ENCODE measurements at regions not wholly inside any gene's neighbourhood (a gene's known extent, or its start where the extent isn't known, plus 50 kb on each side); places are given as distances from the start of the nearest gene placed in this dataset.
"Not testable (repeated sequence)": the region's sequence is repeated elsewhere in the genome, so short reads cannot be mapped to it uniquely, and the experiment has no call there.

DNA sequence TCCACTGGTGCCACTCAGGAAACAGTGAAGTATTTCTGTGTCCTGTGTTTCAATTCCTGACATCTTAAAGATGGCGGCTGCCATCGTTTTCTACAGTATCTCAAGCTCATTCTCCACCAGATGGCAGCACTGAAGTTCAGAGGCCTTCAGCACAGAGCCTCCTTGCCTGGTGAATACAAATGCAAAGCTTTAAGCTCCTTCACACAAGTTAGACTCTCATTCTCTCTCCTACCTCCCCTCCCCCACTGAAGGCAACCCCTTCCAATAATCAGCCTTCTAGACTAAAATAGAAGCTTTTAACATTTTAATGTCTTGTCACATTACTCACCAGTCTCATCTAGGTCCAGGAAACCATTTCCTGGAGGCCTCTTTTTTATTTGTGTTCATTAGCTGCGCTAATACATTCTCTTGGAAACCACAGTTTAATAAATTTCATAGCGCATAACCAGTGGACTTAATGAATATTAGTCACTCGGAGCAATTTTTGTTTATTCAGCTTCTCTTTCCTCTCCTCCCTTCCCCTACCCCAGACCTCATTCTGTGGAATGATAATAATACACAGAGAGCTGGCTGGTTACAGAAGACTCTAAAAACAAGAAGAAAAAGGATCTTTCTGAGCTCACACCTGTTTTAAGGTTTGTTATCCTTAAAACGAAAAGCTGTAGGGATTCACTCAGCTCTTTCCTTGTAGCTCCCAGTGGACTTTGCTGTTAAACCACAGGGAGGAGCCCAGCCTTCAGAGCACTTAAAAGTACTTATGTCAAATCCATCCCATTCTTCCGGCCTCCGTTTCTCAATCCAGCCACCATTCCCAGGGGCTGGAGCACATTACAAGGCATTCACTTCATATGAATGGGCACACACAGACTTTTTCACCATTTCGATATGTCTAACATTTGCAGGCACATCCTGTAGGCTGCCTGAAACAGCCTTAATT, 384.9 kb downstream of the HLX start:
- DNase-seq, result peak; percentile 55

DNA sequence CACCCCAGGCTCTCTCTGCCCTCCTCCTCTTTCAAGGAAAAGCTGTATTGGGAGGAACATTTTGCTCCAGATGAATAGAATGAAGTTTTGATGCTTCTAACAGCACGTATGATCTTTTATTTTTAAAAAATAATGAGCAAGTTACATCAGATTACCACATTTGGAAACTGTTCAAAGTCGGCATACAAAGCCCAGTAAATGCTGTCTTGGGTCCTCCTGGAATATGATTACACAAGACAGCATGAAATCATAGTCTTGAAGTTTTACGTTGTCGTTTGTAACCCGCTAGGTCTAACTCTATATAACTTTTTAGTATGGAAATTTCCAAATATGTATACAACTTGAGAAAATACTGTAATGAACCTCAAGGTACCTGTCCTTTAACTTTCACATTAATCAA, 385.6 kb downstream of the HLX start:
- DNase-seq, result no peak

DNA sequence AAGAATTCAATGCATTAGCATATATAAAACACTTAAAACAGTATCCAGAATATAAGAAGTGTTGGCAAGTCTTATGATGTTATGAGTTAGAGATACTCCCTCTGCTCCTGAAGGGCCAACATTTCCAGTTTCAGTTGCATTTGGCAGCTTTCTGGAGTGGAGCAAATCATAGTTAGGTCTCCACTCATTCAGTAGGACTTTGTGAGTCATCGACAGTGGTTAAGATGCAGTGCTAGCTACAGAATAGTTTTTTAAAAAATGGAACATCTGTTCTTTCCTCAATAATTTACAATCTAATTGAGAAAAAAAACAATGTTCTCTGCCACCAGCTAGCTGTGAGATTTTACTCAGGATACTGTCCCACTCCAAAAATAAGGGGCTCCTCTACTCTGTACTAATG, 389.1 kb downstream of the HLX start:
- DNase-seq, result no peak

DNA sequence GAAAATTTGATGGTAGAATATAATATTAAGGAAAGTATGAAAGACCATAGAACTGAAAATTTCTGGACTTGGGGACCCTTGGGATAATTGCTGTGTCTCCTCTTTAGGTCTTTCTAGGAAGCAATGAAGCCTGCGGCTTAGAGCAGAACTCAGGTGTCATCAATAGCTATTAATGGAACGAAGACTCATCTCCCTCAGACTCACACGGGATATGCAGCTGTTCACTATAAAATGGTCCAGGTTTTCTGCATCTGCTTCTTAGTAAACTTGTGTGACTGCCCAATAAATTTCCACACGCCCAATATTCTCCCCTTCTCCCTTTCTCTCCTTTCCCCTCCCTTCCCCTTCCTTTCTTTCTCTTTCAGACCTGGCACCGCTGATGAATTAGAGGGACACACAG, 392.5 kb downstream of the HLX start:
- DNase-seq, result no peak

DNA sequence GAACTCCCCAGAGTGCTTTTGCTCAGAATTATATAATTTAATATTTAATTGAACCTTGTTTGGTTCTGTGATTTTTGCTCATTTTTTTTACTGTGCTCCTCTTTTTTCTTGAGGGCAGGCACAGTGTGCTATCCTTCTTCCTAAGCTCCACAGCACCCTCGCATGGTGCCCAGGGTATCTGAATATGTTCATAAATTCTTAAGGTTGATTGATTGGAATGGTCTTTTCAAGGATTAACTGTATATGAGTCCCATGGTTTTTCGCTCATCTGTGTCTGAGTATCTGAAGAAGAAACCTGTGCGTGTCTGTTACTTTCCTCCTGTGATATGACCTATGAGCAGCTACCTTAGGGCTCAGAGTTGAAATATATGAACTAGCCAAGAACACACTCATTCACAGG, 393.7 kb downstream of the HLX start:
- no peak for DNase-seq

DNA sequence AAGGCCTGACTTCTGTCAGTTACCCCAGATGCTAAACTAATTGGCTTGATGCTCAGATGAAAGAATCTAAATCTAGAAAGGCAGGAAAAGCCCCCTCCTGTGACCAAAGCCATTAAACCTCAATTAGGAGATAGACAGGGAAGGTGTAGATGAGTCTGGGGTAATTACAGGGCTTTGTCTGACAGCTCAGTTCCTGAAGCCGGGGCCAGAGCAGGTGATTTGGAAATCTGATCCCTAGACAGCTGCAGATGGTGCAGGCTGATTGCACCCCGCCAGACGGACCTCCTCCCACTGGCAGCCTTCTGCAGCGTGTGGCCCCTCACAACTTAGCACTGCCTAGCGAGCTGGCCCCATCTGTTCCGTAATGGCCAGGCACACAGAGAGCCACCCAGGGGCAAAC, 395.1 kb downstream of the HLX start:
- no peak for DNase-seq

DNA sequence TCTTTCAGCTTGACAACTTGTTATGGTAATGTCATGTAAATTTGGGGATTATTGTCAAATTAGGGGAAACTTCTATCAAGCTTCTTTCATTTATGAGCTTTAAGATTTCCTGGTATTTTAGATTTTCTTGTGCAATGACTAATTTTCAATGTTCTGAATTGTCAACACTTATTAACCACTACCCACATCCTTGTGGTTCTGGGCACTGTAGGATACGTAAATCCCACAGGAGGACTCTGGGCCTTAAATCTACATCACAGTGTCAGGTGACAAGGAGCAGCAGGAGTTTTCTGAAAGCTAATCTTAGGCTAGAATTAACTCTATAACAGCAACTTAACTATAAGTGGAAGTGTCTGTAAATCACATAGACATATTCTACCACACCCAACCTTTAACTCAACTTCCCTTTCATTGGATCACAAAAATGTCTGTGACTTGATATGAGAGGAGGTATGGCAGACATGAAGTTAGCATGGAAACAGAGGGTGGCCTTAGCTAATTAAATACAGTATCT, 397.7 kb downstream of the HLX start:
- no peak for DNase-seq

DNA sequence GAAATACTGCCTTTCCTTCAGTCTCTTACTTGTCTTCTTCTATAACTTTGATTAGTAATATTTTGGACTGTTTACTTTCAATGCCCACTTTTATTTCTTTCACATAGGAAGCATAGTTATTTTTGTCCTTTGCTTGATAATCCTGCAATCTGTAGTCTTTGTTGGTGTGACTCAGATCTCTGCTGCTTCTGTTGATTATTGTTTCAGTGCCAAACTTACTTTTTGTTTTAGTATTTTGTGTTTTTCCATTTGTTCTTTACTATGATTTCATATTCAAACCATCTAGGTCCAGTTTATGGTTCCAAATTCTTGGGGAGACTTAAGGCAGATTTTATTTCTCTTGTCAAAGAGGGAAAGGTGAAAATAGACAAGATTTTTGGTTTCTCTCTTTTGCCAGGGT, 399.9 kb downstream of the HLX start:
- no peak for DNase-seq

DNA sequence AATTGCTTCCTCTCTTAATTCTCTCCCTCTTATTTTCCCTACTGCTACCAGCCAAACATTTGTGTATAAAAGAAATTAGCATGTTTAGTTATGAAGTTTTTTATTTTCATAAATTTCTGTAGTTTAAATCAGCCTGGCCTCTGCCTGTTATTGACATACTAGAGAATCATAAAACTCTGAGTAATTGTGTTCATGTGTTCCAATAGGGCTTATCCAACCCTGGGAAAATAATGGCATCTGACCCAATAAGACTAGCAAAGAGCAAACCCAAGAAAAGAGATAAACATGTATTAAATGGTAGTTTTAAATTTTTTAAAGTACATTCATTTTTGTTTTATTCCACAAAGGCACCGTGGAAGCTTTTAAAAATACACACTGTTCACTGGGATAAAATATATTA, 404.3 kb downstream of the HLX start:
- DNase-seq, result no peak

DNA sequence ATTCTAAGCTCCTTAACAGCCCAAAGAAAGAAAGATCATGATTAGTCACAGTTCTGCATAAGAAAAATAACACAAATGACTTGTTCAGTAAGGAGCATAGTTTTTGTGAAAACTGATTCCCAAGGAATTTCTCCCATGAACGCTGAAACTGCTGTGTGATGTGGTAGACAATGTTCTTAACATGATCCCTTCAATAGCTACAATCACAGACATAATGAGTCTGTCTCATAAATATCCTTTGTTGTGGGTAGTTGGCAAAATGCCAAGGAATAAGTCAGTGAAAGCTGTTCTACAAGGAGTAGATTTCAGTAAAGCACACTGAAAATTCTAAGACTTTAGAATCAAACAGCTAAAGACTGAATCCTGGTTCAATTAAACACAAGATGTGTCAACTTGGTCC, 404.8 kb downstream of the HLX start:
- no peak for DNase-seq

DNA sequence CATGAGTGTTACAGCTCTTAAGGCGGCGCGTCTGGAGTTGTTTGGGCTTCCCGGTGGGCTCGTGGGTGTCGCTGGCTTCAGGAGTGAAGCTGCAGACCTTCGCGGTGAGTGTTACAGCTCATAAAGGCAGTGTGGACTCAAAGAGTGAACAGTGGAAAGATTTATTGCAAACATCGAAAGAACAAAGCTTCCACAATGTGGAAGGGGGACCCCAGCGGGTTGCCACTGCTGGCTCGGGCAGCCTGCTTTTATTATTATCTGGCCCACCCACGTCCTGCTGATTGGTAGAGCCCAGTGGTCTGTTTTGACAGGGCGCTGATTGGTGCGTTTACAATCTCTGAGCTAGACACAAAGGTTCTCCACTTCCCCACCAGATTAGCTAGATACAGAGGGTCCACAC, 405.7 kb downstream of the HLX start:
- not testable (repeated sequence) for DNase-seq

DNA sequence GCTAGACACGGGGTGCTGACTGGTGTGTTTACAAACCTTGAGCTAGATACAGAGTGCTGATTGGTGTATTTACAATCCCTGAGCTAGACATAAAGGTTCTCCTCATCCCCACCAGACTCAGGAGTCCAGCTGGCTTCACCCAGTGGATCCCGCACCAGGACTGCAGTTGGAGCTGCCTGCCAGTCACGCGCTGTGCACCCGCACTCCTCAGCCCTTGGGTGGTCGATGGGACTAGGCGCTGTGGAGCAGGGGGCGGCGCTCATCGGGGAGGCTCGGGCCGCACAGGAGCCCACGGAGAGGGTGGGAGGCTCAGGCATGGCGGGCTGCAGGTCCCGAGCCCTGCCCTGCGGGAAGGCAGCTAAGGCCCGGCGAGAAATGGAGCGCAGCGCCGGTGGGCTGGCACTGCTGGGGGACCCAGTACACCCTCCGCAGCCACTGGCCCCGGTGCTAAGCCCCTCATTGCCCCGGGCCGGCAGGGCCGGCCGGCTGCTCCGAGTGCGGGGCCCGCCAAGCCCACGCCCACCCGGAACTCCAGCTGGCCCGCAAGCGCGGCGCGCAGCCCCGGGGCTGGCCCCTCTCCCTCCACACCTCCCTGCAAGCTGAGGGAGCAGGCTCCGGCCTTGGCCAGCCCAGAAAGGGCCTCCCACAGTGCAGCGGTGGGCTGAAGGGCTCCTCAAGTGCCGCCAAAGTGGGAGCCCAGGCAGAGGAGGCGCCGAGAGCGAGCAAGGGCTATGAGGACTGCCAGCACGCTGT, 406.4 kb downstream of the HLX start:
- not testable (repeated sequence) for DNase-seq

DNA sequence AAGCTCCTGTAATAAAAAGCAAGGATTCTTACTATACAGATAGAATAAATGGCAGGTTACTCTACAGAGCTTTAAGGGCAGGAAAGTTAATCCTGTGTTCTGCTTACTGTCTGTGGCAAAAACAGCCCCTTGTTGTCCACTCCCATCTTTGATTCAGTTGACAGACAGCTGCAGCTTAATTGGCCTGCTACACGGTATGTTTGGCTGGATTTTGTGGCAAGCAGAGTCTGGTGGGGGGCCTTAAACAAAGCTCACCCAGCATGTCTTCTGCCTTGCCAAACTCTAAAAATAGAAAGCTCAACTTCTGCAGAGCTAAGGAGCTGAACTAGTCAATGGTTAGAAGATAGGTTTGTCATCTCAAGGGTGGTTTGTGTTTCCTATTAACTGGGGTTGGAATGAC, 407.2 kb downstream of the HLX start:
- no peak for DNase-seq

DNA sequence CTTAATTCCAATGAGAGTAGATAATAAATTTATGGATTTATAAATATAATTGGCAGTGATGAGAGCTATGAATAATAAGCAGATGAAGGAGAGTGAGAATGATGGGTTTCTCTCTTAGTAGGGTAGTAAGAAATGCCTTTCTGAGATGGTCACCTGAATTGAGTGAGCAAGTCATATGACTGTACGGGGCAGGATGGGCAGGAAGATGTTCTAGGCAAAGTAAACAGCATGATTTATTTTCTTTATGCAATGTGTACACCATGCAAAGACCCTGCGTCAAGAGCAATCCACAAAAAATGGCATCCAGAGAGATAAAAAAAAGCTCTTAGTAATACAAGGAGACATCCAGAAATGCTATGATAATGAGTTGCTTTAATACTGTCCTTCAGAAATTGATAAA, 409.9 kb downstream of the HLX start:
- no peak for DNase-seq

DNA sequence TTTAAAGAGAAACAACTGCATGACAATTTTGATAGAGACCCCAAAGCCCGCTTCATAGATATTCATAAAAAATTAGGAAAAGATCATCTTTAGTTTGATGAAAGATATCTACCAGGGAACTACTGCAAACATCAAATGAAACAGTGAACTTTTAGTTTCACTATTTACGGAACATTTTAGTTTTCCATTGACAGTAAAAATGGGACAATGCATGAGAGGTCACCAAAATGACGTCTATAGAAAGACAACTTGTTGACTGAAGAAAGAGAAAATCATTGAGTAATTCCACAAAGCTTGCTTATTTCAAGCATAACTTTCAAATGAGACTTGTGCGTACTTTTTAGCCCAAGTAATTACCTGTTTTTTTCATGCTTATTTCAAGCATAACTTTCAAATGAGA, 411.4 kb downstream of the HLX start:
- DNase-seq, result no peak

DNA sequence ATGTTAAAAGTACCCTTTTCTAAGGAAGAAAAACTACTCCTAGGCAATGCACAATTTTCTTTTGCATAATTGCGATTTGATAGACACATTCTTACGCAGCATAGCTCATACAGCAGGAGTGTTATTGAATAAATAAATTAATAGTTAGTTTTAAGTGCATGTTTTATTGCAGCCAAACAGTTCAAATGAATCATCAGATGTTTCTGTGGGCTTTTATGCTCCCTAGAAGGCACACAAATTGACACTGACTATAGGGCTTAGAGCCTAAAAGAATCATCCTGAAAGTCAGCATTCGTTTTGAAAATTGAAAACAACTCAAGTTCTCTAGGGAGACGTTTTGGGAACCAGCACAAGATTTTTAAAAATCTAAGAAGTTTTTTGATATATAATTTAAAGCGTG, 411.9 kb downstream of the HLX start:
- DNase-seq, result no peak

DNA sequence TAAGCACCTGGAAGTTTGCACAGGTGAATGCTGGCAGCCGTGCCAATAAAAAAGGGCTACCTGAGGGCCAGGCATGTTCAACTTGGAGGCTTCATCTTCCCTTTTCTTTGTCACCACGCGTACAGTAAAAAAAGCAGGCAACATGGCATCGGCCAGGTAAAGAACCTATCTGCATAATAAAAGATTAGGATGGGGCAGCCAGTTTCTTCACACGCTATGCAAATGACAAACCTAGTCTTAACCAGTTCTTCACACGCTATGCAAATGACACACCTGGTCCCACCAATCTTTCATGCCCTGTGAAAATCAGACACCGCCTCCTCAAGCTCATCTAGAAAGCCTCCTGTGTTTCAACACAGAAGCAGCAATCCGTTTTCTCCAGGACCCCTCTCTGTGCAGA, 413.4 kb downstream of the HLX start:
- no peak for DNase-seq

DNA sequence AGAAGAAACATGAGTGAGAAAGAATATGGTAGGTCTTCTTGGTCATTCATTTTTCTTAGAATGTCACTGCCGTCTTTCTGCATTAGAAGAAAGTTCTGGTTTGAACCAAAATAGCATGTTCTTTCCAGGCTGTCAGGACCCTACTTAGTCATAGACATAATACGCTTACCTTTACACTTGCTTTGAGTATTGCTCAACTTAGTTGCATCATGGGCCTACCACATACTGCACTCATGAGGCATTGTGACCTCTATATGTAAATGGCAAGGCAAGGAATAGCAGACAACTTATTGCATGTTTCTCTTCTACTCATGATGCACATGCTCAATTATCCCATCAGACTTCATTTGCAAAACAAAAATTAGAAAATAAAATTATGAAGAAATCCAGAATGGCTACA, 415.0 kb downstream of the HLX start:
- DNase-seq, result no peak

DNA sequence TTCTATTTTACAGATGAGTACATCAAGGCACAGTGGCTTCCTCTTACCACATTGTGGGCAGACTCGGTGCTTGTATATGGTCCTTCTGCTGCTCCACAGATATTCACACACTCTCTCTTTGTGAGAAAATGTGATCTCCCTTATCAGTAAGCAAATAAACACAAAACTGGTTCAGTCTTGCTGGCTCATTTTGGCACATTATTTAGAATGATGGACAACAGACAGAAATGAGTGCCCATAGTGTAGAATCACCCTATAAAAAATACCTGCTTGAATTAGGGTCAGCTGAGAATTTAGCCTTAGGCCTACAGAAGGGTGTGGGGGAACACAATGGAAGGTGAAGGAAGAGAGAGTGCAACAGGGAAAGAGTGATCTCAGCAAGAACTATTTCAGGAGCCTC, 423.1 kb downstream of the HLX start:
- no peak for DNase-seq

DNA sequence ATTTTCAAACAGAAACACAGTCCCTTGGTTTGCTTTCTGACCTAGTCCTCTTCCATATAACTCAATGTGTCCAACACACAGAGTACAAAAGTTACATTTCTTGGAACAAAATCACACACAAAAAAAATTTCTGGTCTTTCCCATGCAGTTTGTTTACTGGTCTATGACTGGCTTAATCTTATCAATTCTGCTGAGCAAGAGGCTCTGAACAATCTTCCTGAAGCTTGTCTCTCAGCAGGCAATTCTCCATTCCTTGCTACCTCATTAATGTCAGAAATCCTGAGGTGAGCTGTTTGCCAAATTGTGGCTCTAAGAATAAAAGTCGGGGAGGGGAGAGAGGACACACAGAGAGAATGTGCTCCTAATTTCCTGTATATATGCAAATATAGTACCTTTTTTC, 423.6 kb downstream of the HLX start:
- DNase-seq, result no peak

DNA sequence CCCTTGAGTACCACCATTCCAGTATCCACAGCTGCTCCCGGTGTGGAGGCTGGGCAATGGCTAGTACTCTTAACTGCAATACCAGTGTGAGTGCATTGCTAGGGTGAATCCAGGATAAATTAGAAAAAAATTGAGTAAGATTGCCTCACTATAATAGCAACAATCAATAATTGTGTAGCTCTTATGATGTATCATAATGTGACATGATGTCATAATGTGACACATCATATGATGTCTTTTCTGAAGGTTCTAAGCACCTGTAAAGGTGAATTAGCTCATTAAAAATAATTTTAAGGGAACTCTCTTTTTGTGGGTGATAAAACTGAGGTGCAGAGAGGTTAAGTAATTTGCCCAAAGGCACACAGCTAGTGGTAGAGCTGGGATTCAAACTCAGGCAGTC, 424.4 kb downstream of the HLX start:
- DNase-seq, result no peak

DNA sequence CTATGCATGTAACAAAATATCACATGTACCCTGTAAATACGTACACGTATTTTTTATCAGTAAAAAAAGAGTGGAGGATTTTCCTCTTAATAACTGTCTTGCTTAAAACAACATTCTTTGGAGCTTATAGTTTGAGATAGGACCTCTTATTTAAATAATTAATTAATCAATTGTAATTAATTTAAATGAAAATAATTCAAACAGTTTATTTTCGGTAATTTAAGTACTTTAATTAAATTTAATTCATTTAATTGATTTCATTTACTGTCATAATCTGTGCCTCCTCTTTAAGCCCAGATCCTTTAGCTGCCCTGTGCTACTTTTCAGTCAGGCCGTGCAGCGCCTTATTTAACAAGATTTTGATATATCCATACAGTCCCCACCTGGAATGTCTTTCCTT, 427.0 kb downstream of the HLX start:
- no peak for DNase-seq

DNA sequence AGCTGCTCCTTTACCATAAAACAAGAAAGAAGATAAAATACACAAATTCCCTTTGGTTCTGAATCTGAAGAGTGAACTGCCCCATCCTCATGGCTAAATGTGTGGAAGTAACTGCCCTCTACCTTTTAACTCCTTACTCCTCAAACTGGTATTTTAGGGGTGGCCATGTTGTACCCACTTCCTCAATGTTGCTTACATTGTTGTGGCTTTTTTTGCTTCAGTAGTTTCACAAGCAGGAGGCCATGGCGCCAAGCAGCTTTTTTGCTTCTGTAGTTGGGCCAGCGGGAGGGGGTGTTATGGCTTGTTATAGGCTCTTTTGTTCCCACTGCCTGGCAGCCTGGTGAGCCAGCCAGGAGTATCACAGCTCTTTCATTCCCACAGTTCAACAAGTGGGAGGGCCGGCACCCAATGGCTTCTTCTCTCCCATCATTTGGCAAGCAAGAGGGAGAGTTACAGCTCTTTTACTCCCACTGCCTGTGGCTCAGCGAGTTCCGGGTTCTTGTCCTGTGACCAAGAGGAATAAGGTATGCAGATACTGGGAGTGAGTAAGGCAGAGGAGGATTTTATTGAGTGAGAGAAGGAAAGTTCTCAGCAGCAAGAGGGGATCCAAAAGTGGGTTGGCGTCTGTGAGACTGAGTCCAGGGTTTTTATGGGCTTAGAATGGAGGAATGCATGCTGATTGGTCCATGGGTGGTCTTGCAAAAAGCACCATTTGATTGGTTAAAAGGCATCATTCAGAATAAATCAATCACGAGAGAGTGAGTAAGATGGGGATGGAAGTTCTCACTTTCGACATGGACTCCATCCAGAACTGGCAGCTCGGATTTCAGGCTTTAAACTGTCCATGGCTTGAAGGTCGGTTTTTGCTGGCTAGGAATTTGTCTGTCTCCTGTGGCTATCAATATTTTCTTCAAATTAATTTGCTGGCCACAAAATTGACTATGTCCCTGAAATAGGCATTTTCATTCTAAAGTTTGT, 429.6 kb downstream of the HLX start:
- DNase-seq, result no peak

Measured in stimulated activated CD4-positive, alpha-beta T cell treated with anti-CD3 and anti-CD28 coated beads, Interleukin-4, amount 100 ng/mL, for 24 hours (primary cell).